ENCODE measurements at regions not wholly inside any gene's neighbourhood (a gene's known extent, or its start where the extent isn't known, plus 50 kb on each side); places are given as distances from the start of the nearest gene placed in this dataset.

DNA sequence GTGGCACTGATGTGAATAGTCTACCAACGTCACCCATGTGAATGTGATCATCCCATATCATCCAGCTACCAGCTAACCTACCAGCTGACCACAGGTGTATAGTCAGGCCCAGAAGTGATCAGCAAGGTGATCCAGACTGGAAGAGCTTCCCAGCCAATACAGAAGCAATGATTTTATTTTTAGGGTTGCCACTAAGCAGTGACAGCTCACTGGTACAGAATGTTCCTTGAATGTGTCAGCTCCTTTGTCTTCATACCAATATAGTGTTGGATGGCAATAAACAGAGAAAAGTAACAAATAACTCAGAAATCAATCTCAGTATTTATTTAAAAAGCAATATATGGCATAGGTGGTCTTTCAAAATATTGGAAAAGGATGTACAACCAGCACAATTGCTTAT lies 361.8 kb upstream of the CPEB2 start:
- no peaks in the 10 kb centered on the region for H3K36me3 ChIP-seq (ENCODE audit: control insufficient read depth in 2 of 2, extremely low read depth in 1 of 2, insufficient read depth in 2 of 2, low read length in 2 of 2)
- H4K20me1 ChIP-seq (ENCODE audit: control insufficient read depth, extremely low read depth, insufficient read depth, low read length), result no peaks in the 10 kb centered on the region
- TF ChIP-seq, protein P1, sequence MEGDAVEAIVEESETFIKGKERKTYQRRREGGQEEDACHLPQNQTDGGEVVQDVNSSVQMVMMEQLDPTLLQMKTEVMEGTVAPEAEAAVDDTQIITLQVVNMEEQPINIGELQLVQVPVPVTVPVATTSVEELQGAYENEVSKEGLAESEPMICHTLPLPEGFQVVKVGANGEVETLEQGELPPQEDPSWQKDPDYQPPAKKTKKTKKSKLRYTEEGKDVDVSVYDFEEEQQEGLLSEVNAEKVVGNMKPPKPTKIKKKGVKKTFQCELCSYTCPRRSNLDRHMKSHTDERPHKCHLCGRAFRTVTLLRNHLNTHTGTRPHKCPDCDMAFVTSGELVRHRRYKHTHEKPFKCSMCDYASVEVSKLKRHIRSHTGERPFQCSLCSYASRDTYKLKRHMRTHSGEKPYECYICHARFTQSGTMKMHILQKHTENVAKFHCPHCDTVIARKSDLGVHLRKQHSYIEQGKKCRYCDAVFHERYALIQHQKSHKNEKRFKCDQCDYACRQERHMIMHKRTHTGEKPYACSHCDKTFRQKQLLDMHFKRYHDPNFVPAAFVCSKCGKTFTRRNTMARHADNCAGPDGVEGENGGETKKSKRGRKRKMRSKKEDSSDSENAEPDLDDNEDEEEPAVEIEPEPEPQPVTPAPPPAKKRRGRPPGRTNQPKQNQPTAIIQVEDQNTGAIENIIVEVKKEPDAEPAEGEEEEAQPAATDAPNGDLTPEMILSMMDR (optimal IDR thresholded peaks at IDR 0.05 in 1 of 3, IDR thresholded peaks at IDR 0.05 in 1 of 3, conservative IDR thresholded peaks at IDR 0.05 in 1 of 3; ENCODE audit: extremely low read depth in 1 of 3, insufficient read depth in 2 of 3, low read length in 3 of 3), result no peak
- TF ChIP-seq EZH2 (IDR thresholded peaks at IDR 0.05; ENCODE audit: low read length), result no peak
- H3K4me2 ChIP-seq (ENCODE audit: control insufficient read depth, extremely low read depth, insufficient read depth, low read depth, low read length), result no peak overlapping the region
- DNase-seq (ENCODE audit: low read depth, low spot score) (no peak), FAIRE-seq (no peak)
- H3K27ac ChIP-seq (ENCODE audit: control insufficient read depth, insufficient read depth, low read length), result no peak overlapping the region
- no peaks in the 10 kb centered on the region for H3K79me2 ChIP-seq (ENCODE audit: control insufficient read depth, insufficient read depth, low read length)
- H3K4me1 ChIP-seq (ENCODE audit: control insufficient read depth, extremely low read depth, insufficient read depth, low read length), result no peaks in the 10 kb centered on the region
- no peak overlapping the region for H3K4me3 ChIP-seq (ENCODE audit: control insufficient read depth in 2 of 3, extremely low read depth in 1 of 3, insufficient read depth in 2 of 3, low read depth in 1 of 3, low read length in 3 of 3)
- no peaks in the 10 kb centered on the region for H3K27me3 ChIP-seq (ENCODE audit: control insufficient read depth, extremely low read depth, insufficient read depth, low read length)
- H3K9me3 ChIP-seq (ENCODE audit: control insufficient read depth, low read depth, low read length), result no peaks in the 10 kb centered on the region
- dilution Hi-C loops (cut with MboI; ENCODE audit: extremely low pct_ligation_motif_present, low sequenced_read_pairs), result no loop called here
- H2AFZ ChIP-seq (ENCODE audit: control insufficient read depth, low read length), result no peak overlapping the region
- no peaks in the 10 kb centered on the region for H3K9me1 ChIP-seq (ENCODE audit: control insufficient read depth, extremely low read depth, insufficient read depth, low read length)
- no peak overlapping the region for H3K9ac ChIP-seq (ENCODE audit: control insufficient read depth, extremely low read depth, insufficient read depth, low read length)

DNA sequence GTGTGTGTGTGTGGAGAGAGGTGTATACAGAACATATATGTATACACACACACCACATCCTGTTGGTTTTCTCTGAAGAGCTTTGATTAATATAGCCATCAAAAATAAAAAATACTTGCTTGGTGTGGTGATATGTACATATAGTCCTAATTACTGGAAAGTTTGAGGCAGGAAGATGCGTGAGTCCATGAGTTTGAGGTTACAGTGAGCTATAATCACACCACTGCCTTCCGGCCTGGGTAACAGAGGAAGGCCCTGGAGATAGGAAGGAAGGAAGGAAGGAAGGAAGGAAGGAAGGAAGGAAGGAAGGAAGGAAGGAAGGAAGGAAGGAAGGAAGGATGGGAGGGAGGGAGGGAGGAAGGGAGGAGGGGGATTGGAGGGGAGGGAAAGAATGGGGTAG lies 360.4 kb upstream of the CPEB2 start:
- no peak overlapping the region for H3K27ac ChIP-seq (ENCODE audit: control insufficient read depth, insufficient read depth, low read length)
- FAIRE-seq (no peak), DNase-seq (ENCODE audit: low read depth, low spot score) (no peak)
- H3K36me3 ChIP-seq (ENCODE audit: control insufficient read depth in 2 of 2, extremely low read depth in 1 of 2, insufficient read depth in 2 of 2, low read length in 2 of 2), result no peaks in the 10 kb centered on the region
- H3K79me2 ChIP-seq (ENCODE audit: control insufficient read depth, insufficient read depth, low read length), result no peaks in the 10 kb centered on the region
- no peak overlapping the region for H3K4me2 ChIP-seq (ENCODE audit: control insufficient read depth, extremely low read depth, insufficient read depth, low read depth, low read length)
- no peaks in the 10 kb centered on the region for H3K4me1 ChIP-seq (ENCODE audit: control insufficient read depth, extremely low read depth, insufficient read depth, low read length)
- H3K9me3 ChIP-seq (ENCODE audit: control insufficient read depth, low read depth, low read length), result no peaks in the 10 kb centered on the region
- no peaks in the 10 kb centered on the region for H4K20me1 ChIP-seq (ENCODE audit: control insufficient read depth, extremely low read depth, insufficient read depth, low read length)
- H2AFZ ChIP-seq (ENCODE audit: control insufficient read depth, low read length), result no peak overlapping the region
- H3K9ac ChIP-seq (ENCODE audit: control insufficient read depth, extremely low read depth, insufficient read depth, low read length), result no peak overlapping the region
- H3K9me1 ChIP-seq (ENCODE audit: control insufficient read depth, extremely low read depth, insufficient read depth, low read length), result no peaks in the 10 kb centered on the region
- no peaks in the 10 kb centered on the region for H3K27me3 ChIP-seq (ENCODE audit: control insufficient read depth, extremely low read depth, insufficient read depth, low read length)
- dilution Hi-C loops (cut with MboI; ENCODE audit: extremely low pct_ligation_motif_present, low sequenced_read_pairs), result no loop called here
- TF ChIP-seq, protein P1 (optimal IDR thresholded peaks at IDR 0.05 in 1 of 3, IDR thresholded peaks at IDR 0.05 in 1 of 3, conservative IDR thresholded peaks at IDR 0.05 in 1 of 3; ENCODE audit: extremely low read depth in 1 of 3, insufficient read depth in 2 of 3, low read length in 3 of 3), result no peak
- no peak for TF ChIP-seq EZH2 (IDR thresholded peaks at IDR 0.05; ENCODE audit: low read length)
- no peak overlapping the region for H3K4me3 ChIP-seq (ENCODE audit: control insufficient read depth in 2 of 3, extremely low read depth in 1 of 3, insufficient read depth in 2 of 3, low read depth in 1 of 3, low read length in 3 of 3)
